Astrocyte of the cerebellum (primary cell): ENCODE measurements at regions not wholly inside any gene's neighbourhood (a gene's known extent, or its start where the extent isn't known, plus 50 kb on each side); places are given as distances from the start of the nearest gene placed in this dataset.
A peak's percentile ranks its signal among the peaks of the same experiment; 100 is the strongest.

ENCODE experiments used
- DNase-seq: peaks from one replicate; pipeline ENCODE4 v3.0.0-alpha.2; 2011; ENCODE audit warnings: low read depth
- H3K4me3 ChIP-seq: 2 replicates; pipeline ENCODE4 v1.5.1; 2011; ENCODE audit warnings: mild to moderate bottlenecking, low read depth, low read length, moderate library complexity
- in situ Hi-C: cut with HindIII; loops from 2 replicates; pipeline ENCODE4 v1.10.0; 2017; ENCODE audit warnings: low sequenced_read_pairs
- TF ChIP-seq, protein P1 (sequence below): IDR thresholded peaks from 2 replicates; pipeline ENCODE4 v1.5.1; 2012; ENCODE audit warnings: low read length, low read depth, moderate library complexity, mild to moderate bottlenecking; ENCODE audit errors: missing control alignments

DNA sequence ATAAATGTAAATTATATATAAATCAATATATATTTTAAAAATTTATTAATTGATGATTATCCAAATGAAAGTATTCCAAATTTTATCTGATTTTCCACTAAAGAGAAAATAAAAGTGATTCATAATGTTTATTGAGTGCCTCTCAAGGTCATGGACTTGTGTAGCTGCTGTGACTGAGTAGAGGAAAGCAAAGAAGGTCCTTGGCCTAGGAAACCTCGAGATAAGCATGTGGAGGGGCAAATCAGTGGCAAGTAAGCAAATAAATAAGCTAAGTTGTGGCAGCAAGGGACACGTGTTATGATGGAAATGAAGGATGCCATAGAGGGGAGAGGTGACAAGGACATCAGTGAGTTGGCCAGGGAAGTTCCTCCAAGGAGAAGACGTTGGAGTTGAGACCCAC is 866.1 kb upstream of the ID2 start:
- DNase-seq = no peak
- in situ Hi-C loops = no loop called here
- no peak overlapping the region for H3K4me3 ChIP-seq
- TF ChIP-seq, protein P1, sequence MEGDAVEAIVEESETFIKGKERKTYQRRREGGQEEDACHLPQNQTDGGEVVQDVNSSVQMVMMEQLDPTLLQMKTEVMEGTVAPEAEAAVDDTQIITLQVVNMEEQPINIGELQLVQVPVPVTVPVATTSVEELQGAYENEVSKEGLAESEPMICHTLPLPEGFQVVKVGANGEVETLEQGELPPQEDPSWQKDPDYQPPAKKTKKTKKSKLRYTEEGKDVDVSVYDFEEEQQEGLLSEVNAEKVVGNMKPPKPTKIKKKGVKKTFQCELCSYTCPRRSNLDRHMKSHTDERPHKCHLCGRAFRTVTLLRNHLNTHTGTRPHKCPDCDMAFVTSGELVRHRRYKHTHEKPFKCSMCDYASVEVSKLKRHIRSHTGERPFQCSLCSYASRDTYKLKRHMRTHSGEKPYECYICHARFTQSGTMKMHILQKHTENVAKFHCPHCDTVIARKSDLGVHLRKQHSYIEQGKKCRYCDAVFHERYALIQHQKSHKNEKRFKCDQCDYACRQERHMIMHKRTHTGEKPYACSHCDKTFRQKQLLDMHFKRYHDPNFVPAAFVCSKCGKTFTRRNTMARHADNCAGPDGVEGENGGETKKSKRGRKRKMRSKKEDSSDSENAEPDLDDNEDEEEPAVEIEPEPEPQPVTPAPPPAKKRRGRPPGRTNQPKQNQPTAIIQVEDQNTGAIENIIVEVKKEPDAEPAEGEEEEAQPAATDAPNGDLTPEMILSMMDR = no peak

DNA sequence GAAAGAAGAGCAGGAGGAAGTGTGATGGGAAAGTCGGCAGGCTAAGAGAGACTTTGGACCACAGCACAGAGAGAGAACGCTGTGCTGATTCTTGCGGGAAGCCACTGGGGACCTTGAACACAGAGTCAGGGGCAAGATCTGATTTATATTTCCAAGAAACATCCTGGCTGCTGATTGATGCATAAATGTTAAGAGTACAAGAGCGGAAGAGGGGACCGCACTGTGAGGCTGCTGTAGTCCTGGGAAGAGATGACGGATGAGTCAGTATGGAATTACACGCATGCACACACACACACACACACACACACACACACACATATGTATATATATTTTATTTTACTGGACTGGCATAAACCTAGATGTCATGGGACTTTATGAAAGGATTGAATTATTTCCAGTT is 865.6 kb upstream of the ID2 start:
- TF ChIP-seq, protein P1 = no peak
- in situ Hi-C loops = no loop called here
- no peak for DNase-seq
- H3K4me3 ChIP-seq = no peak overlapping the region

DNA sequence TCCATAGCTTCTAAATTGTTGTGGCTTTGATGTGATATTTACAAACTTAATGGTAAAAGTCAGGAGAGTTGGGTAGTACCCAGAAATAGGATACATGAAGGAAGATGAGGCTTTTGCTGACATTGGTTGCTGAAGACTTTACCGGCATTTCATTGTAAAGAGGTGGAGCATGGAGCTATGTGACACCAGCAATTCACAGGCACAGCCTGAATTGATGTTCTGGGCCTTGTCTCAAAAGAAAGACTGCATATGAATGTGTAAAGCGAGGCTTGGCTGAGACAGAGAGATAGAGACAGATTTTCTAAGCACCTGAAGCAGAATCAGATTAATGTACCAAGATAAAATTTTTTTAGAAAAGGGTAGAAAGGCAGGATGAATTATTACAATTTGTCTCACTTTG is 864.9 kb upstream of the ID2 start:
- in situ Hi-C loops = no loop called here
- no peak for DNase-seq
- no peak overlapping the region for H3K4me3 ChIP-seq
- TF ChIP-seq, protein P1 = no peak

DNA sequence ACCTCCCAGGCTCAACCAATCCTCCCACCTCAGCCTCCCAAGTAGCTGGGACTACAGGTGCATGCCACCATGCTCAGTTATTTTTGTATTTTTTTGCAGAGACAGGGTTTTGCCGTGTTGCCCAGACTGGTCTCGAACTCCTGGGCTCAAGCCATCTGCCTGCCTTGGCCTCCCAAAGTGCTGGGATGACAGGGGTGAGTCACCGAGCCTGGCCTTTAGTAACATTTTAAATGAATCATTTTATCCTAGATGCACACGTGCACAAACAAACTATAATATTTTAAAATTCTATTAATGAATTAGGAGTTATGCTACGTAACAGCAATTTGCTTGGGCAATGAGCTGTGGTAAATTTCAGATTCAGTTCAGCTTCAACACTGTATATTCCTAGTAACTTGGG is 862.5 kb upstream of the ID2 start:
- TF ChIP-seq, protein P1 = no peak
- no peak for DNase-seq
- H3K4me3 ChIP-seq = no peak overlapping the region
- in situ Hi-C loops = no loop called here

DNA sequence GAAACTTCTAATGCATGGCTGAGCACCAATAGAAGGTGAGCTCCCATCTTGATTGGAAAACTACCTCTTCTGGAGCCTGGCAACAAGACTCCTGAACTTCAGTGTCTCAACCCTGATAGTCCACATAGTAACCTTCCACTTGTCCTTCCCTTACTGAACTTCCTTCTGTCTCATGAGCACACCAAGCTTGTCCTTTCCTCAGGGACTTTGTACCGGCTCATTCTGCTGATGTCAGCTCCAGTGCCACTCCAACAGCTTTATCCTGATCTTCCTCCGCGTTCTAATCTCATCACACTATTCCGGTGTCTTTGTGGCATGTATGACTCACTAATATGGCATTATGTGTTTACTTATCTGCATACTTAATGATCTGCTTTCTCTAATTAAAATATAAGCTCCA is 862.0 kb upstream of the ID2 start:
- no peak for DNase-seq
- TF ChIP-seq, protein P1 = no peak
- no peak overlapping the region for H3K4me3 ChIP-seq
- in situ Hi-C loops = no loop called here

DNA sequence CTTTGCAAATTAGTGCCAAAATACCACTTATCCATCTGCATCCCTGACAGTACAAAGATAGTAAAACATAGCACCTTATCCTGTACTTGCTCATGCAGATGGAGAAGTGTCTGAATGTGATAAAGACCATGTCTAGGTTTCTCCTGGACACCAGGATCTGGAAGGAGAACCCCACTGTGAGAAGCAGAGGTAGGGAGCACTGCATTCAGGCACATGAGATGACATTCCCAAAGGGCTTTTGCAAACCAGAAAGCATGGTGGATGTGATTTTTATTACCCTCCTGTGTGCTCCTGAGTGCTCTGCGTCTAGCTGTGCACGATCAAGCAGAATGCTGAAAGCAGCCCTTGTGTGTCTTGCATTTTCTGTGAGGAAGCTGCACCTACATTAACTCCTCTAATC is 857.6 kb upstream of the ID2 start:
- H3K4me3 ChIP-seq = no peak overlapping the region
- TF ChIP-seq, protein P1 = no peak
- no peak for DNase-seq
- in situ Hi-C loops = no loop called here

DNA sequence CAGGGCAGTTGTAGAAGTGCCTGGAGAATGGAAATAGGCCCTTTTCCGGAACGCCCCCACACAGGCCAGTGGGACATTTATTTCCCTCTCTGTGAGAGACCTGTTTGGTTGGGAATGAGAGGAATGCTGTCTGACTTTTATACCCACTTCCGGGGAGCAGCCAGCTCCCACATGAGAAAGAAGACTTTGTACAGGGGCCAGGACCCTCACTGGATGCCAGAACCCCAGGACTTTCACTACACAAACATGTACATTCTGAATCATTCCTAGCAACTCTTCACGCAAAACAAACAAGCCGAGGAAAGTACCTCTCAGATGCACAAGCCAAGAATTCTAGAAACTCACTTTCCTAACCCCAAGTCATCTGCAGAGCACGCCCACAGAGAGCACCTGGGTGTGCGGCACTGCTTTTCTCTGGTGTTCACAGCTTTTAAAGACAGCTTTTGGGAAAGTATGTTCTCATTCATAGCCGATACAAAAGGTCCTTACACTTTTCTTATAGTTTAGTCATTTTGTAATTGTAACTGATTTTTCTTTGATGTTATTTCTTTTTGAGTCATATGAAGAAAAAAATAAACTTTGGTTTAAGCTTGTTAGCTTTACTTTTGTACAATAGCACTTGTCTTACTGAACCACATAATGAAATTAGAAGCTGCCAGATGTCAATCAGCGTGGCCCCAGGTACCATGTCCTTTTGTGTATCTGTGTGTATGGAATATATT is 856.1 kb upstream of the ID2 start:
- in situ Hi-C loops = no loop called here
- TF ChIP-seq, protein P1 = no peak
- no peak overlapping the region for H3K4me3 ChIP-seq
- DNase-seq = peak; percentile 94
